Naive thymus-derived CD4-positive, alpha-beta T cell (primary cell): ENCODE measurements at regions not wholly inside any gene's neighbourhood (a gene's known extent, or its start where the extent isn't known, plus 50 kb on each side); places are given as distances from the start of the nearest gene placed in this dataset.

Experiments used
- ATAC-seq: fragments of 150-1000 bp; cut with Tn5 transposase; 2 replicates; pipeline ENCODE4 v1.10.0; 2021; ENCODE audit warnings: mild to moderate bottlenecking, moderate library complexity
- CTCF ChIA-PET: fragments of 350-600 bp; sonication (Branson Sonifier 250); formaldehyde crosslinking; loops from one replicate; lab custom pipeline; 2021; ENCODE audit warnings: antibody characterized with exemption; lab: Charles Lee
- POLR2A ChIA-PET: fragments of 350-600 bp; sonication (Branson Sonifier 250); formaldehyde crosslinking; loops from one replicate; lab custom pipeline; 2021; ENCODE audit warnings: antibody characterized with exemption, inconsistent platforms; lab: Charles Lee
- DNase-seq, 9 donors: peaks; one replicate each; pipeline versions ENCODE4 v3.0.0 to v3.0.0-alpha.2; 2020 to 2022; ENCODE audit warnings: mixed read lengths in 1 of 9
- H3K27ac ChIP-seq: one replicate; pipeline ENCODE4 v1.7.0; 2013; ENCODE audit warnings: mild to moderate bottlenecking, low read depth, low read length, moderate library complexity
- H3K27me3 ChIP-seq, 2 donors: one replicate each; pipeline ENCODE4 v1.7.0; 2013; ENCODE audit warnings: low read length in 2 of 2, mild to moderate bottlenecking in 2 of 2, moderate library complexity in 2 of 2; ENCODE audit not compliant: control insufficient read depth in 2 of 2, insufficient read depth in 2 of 2
- H3K36me3 ChIP-seq, 3 experiments: 1 replicate in 2 of 3; 2 replicates in 1 of 3; pipeline ENCODE4 v1.7.0; 2013; ENCODE audit warnings: low read length in 3 of 3, mild to moderate bottlenecking in 3 of 3, moderate library complexity in 1 of 3; ENCODE audit not compliant: insufficient read depth in 3 of 3, control insufficient read depth in 2 of 3
- H3K4me1 ChIP-seq, 2 donors: one replicate each; pipeline ENCODE4 v1.7.0; 2013; ENCODE audit warnings: low read length in 2 of 2, mild to moderate bottlenecking in 2 of 2, moderate library complexity in 1 of 2; ENCODE audit not compliant: control insufficient read depth in 2 of 2, insufficient read depth in 2 of 2
- H3K4me3 ChIP-seq: 2 replicates; pipeline ENCODE4 v1.7.0; 2013; ENCODE audit warnings: mild to moderate bottlenecking, low read length
- H3K9me3 ChIP-seq, 3 experiments: 1 replicate in 2 of 3; 2 replicates in 1 of 3; pipeline ENCODE4 v1.7.0; 2013; ENCODE audit warnings: low read length in 3 of 3; ENCODE audit not compliant: control insufficient read depth in 2 of 3
- H3K27ac Mint-ChIP-seq, 9 donors: one replicate each; pipeline ENCODE4 v1.8.0; 2020 to 2022; ENCODE audit warnings: mixed read lengths in 9 of 9, mild to moderate bottlenecking in 8 of 9, moderate library complexity in 5 of 9, inconsistent platforms in 2 of 9
- H3K27me3 Mint-ChIP-seq, 5 donors: one replicate each; pipeline ENCODE4 v1.8.0; 2021 to 2022; ENCODE audit warnings: mixed read lengths in 5 of 5, mild to moderate bottlenecking in 1 of 5
- H3K36me3 Mint-ChIP-seq, 5 donors: one replicate each; pipeline ENCODE4 v1.8.0; 2020 to 2022; ENCODE audit warnings: mixed read lengths in 5 of 5, mild to moderate bottlenecking in 3 of 5, inconsistent platforms in 1 of 5
- H3K4me1 Mint-ChIP-seq, 7 donors: one replicate each; pipeline ENCODE4 v1.8.0; 2020 to 2022; ENCODE audit warnings: mixed read lengths in 7 of 7, mild to moderate bottlenecking in 3 of 7, inconsistent platforms in 1 of 7
- H3K4me3 Mint-ChIP-seq, 10 donors: one replicate each; pipeline ENCODE4 v1.8.0; 2020 to 2022; ENCODE audit warnings: mild to moderate bottlenecking in 10 of 10, mixed read lengths in 10 of 10, moderate library complexity in 6 of 10, inconsistent platforms in 2 of 10
- H3K9me3 Mint-ChIP-seq, 11 donors: one replicate each; pipeline ENCODE4 v1.8.0; 2020 to 2022; ENCODE audit warnings: mixed read lengths in 11 of 11, mild to moderate bottlenecking in 4 of 11, inconsistent platforms in 1 of 11, moderate library complexity in 1 of 11
- intact Hi-C, 2 donors: fragments of 100-400 bp; cut with micrococcal nuclease; formaldehyde crosslinking; loops; one replicate each; pipeline ENCODE4 v1.15.1; 2023

DNA sequence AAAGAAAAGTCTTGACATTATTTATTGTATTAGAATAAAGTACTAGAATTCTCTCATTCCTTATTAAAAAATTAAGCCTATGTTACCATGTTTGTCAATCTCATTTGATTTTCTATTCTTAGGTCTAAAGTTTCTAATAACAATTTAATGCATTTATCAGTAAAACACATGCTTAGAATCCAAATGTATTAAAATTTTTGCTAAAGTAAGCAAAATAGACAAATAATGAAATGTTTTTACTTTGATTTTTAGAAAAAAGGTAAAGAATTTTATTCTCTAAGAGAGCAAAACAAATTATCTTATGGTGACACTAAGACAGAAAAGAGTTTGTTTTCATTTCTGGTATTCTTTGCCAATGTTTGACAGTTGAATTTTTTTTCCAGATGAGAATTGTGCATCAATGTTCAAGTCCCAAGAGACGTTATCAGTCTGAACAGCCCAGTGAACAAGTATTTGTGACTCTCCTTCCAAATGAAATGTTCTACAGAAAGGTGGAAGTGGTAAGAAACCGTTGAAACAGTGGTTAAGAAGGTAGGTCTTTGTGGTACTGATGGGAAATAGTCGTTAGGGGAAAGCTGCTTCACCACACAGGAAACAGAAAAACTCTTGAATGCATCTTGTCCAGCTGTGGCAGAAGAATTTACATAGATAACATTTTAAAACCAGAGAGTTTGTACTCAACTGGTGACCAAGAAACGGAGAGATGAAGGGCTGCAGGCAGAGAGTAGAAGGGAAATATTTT is 402.5 kb downstream of the PTPRC start:
- Mint-ChIP-seq H3K27me3 (peaks cover 0 to 2% (median 0%) of the 10 kb centered on the region in 5 donors), H3K36me3 (peaks cover 0 to 46% (median 0%) of the 10 kb centered on the region in 5 donors), H3K4me1 (peaks cover 20 to 54% (median 33%) of the 10 kb centered on the region in 7 donors), H3K4me3 (peak overlapping the region in 9 of 10 donors; percentile 5 to 81 (median 58)), H3K9me3 (peaks cover 0 to 15% (median 0%) of the 10 kb centered on the region in 11 donors), H3K27ac (peak overlapping the region in 4 of 9 donors; percentile 8 to 74 (median 61))
- ATAC-seq = peak; percentile 67
- CTCF ChIA-PET = interaction anchor here (0.7 kb wide), 1 partner anchor 267 kb away, joined by 4 read pairs; no protein-coding TSS in a partner anchor
- intact Hi-C loops = loop anchor here in 1 of 2 donors (1.0 to 5.0 kb wide), 8 partner anchors 33 to 429 kb away; no protein-coding TSS in a partner anchor
- Histone ChIP-seq H3K9me3 (no peaks in the 10 kb centered on the region), H3K4me3 (no peak overlapping the region), H3K27ac (no peak overlapping the region), H3K4me1 (peaks cover 20 to 22% of the 10 kb centered on the region in 2 donors), H3K27me3 (no peaks in the 10 kb centered on the region), H3K36me3 (no peaks in the 10 kb centered on the region)
- POLR2A ChIA-PET = interaction anchor here (1.3 kb wide), 1 partner anchor 104 kb away, joined by 4 read pairs; no protein-coding TSS in a partner anchor
- peak in 7 of 9 donors; percentile 1 to 47 (median 28) for DNase-seq

DNA sequence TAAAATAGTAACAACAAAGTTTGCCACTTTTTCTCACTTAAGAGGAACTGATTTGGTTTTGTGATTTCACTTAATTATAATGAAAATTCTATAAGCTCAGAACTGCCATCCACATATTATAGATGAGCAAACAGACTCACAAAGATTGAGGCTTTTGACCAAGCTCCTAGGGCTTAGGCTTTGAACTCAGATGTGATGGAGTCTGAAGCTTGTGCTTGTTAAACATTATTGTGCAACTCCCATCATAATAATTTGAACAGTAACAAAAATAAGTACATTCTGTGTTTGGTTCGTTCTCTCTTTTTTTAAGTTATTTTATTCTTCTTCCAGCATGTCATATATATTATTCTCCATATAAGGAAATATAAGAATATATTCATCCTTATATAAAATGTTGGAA is 403.4 kb downstream of the PTPRC start:
- peaks cover 0 to 48% (median 3%) of the 10 kb centered on the region in 5 donors for H3K36me3 Mint-ChIP-seq
- POLR2A ChIA-PET = interaction anchor here (1.3 kb wide), 1 partner anchor 105 kb away, joined by 4 read pairs; no protein-coding TSS in a partner anchor

DNA sequence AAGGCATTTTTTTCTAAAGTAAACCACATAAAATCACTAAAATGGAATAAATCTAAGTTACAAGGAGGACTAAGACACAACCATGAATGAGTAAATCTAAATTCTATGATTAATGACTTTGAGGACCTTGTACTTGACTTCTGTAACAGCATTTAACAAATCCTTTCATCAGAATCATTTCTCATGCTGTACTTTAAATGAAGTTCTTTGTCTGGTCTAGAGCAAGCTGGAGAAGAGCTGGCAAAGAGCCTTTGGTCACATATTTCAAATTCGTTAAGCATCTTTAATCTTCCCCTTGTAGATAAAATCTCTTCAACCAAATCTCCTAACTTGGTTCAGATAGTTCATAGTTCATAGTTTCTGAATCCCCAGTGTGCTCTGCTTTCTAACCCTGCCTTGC is 405.4 kb downstream of the PTPRC start:
- H3K4me3 ChIP-seq = no peak overlapping the region
- Mint-ChIP-seq H3K36me3 (peaks cover 3 to 59% (median 6%) of the 10 kb centered on the region in 5 donors), H3K9me3 (peaks cover 0 to 34% (median 14%) of the 10 kb centered on the region in 11 donors), H3K27me3 (peaks cover 0 to 2% (median 0%) of the 10 kb centered on the region in 5 donors), H3K4me3 (no peak overlapping the region), H3K4me1 (peaks cover 20 to 58% (median 32%) of the 10 kb centered on the region in 7 donors), H3K27ac (peak overlapping the region in 1 of 9 donors; percentile 34)
- DNase-seq (no peak), ATAC-seq (no peak)
- H3K27ac ChIP-seq = no peak overlapping the region
- H3K36me3 ChIP-seq = no peaks in the 10 kb centered on the region
- peaks cover 20 to 22% of the 10 kb centered on the region in 2 donors for H3K4me1 ChIP-seq
- intact Hi-C loops = loop anchor here in 1 of 2 donors (5.0 kb wide), 2 partner anchors 198 to 432 kb away; no protein-coding TSS in a partner anchor
- CTCF ChIA-PET = no interaction called here
- no peaks in the 10 kb centered on the region for H3K9me3 ChIP-seq
- H3K27me3 ChIP-seq = no peaks in the 10 kb centered on the region
- POLR2A ChIA-PET = no interaction called here

More for the DNA sequence above, 403.4 kb downstream of the PTPRC start:
- Mint-ChIP-seq H3K9me3 (peaks cover 0 to 21% (median 2%) of the 10 kb centered on the region in 11 donors), H3K4me1 (peaks cover 20 to 62% (median 33%) of the 10 kb centered on the region in 7 donors), H3K4me3 (no peak overlapping the region), H3K27ac (no peak overlapping the region), H3K27me3 (peaks cover 0 to 2% (median 0%) of the 10 kb centered on the region in 5 donors)
- Histone ChIP-seq H3K9me3 (no peaks in the 10 kb centered on the region), H3K4me3 (no peak overlapping the region), H3K36me3 (no peaks in the 10 kb centered on the region), H3K27me3 (no peaks in the 10 kb centered on the region), H3K27ac (no peak overlapping the region), H3K4me1 (peaks cover 20 to 22% of the 10 kb centered on the region in 2 donors)
- ATAC-seq (no peak), DNase-seq (no peak)
- CTCF ChIA-PET = no interaction called here
- intact Hi-C loops = loop anchor here in 1 of 2 donors (5.0 kb wide), 2 partner anchors 200 to 430 kb away; no protein-coding TSS in a partner anchor

DNA sequence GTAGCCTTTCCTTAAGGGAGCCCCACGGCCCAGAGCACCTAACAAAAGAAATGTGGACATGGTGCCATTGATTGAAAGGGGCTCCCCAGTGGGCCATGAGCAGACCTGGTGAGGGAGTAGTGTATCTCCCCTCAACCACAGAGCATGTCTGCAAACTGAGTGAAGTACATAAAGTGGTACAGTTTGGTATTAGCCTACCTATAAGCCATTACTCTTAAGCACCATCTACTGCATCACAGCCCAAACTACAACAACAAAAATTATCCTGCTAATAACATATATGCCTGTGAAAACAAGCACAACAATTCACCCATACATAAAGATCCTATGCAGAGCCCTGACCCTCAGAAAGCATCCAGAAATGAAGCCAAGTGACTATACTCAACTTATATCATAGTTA is 407.8 kb downstream of the PTPRC start:
- Histone ChIP-seq H3K27ac (no peak overlapping the region), H3K36me3 (no peaks in the 10 kb centered on the region), H3K27me3 (no peaks in the 10 kb centered on the region), H3K4me1 (peaks cover 3 to 6% of the 10 kb centered on the region in 2 donors), H3K4me3 (no peak overlapping the region), H3K9me3 (no peaks in the 10 kb centered on the region)
- ATAC-seq (no peak), DNase-seq (no peak)
- ChIA-PET CTCF (interaction anchor here (0.6 kb wide), 1 partner anchor 67 kb away, joined by 4 read pairs; no protein-coding TSS in a partner anchor), POLR2A (no interaction called here)
- H3K4me1 Mint-ChIP-seq = peaks cover 3 to 38% (median 11%) of the 10 kb centered on the region in 7 donors
- intact Hi-C loops = loop anchor here in 1 of 2 donors (5.0 kb wide), 1 partner anchor 274 kb away; no protein-coding TSS in a partner anchor
- peak overlapping the region in 1 of 9 donors; percentile 12 for H3K27ac Mint-ChIP-seq
- no peaks in the 10 kb centered on the region for H3K27me3 Mint-ChIP-seq
- H3K4me3 Mint-ChIP-seq = no peak overlapping the region
- H3K36me3 Mint-ChIP-seq = peaks cover 3 to 76% (median 13%) of the 10 kb centered on the region in 5 donors
- peaks cover 4 to 56% (median 25%) of the 10 kb centered on the region in 11 donors for H3K9me3 Mint-ChIP-seq

DNA sequence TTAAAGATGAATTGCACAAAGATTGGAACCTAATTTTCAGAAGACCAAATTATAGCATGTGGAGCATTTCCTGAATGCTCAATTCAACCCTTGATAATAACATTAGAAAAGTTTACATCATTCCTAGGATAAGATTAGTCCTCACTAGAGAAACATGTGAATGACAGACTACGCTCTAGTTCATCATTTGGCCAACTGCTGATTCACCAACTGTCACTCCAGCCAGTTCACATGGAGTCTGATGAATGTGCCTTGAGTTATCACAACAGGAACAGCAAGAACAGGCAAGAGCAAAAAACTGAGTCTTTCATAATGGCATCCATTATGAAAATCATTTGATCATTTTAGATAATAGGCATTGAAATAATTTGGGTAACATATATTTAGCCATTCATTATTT is 415.9 kb downstream of the PTPRC start:
- peaks cover 0 to 10% (median 8%) of the 10 kb centered on the region in 7 donors for H3K4me1 Mint-ChIP-seq
- Histone ChIP-seq H3K9me3 (no peaks in the 10 kb centered on the region), H3K27ac (no peak overlapping the region), H3K27me3 (no peaks in the 10 kb centered on the region), H3K4me3 (no peak overlapping the region), H3K4me1 (no peaks in the 10 kb centered on the region), H3K36me3 (no peaks in the 10 kb centered on the region)
- peaks cover 2 to 22% (median 10%) of the 10 kb centered on the region in 11 donors for H3K9me3 Mint-ChIP-seq
- no peak overlapping the region for H3K4me3 Mint-ChIP-seq
- no peak for ATAC-seq
- CTCF ChIA-PET = no interaction called here
- POLR2A ChIA-PET = no interaction called here
- no peak for DNase-seq
- intact Hi-C loops = no loop called here
- no peak overlapping the region for H3K27ac Mint-ChIP-seq
- H3K36me3 Mint-ChIP-seq = peaks cover 0 to 34% (median 3%) of the 10 kb centered on the region in 5 donors
- no peaks in the 10 kb centered on the region for H3K27me3 Mint-ChIP-seq

DNA sequence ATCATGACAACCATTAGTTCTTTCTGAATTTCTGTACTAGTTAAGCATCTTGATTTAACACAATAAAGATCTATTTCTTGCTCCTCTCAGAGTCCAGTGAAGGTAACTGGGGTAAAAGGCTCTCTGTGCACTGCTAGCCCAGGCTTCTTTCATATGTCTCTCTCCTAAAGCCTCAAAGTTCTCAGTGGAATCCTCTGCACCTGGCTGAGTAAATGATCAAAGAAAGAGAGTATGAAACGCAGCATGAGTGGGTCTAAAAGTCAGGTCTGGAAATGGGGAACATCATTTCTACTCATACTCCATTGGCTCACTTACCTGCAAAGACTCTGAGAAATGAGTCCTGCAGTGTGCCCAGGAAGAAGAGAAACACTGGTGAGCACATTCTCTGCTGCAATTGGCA is 418.5 kb downstream of the PTPRC start:
- ChIA-PET POLR2A (no interaction called here), CTCF (no interaction called here)
- H3K36me3 ChIP-seq = no peaks in the 10 kb centered on the region
- Mint-ChIP-seq H3K36me3 (peaks cover 0 to 22% (median 0%) of the 10 kb centered on the region in 5 donors), H3K27ac (no peak overlapping the region), H3K9me3 (peaks cover 0 to 9% (median 0%) of the 10 kb centered on the region in 11 donors), H3K4me3 (no peak overlapping the region), H3K4me1 (peaks cover 0 to 10% (median 8%) of the 10 kb centered on the region in 7 donors), H3K27me3 (no peaks in the 10 kb centered on the region)
- DNase-seq (no peak), ATAC-seq (no peak)
- no peaks in the 10 kb centered on the region for H3K9me3 ChIP-seq
- H3K27ac ChIP-seq = no peak overlapping the region
- no peak overlapping the region for H3K4me3 ChIP-seq
- H3K27me3 ChIP-seq = no peaks in the 10 kb centered on the region
- no peaks in the 10 kb centered on the region for H3K4me1 ChIP-seq
- intact Hi-C loops = no loop called here
